Kidney (tissue), 13 donors: ENCODE measurements at regions not wholly inside any gene's neighbourhood (a gene's known extent, or its start where the extent isn't known, plus 50 kb on each side); places are given as distances from the start of the nearest gene placed in this dataset.

Experiments
- DNase-seq, 5 donors: peaks; one replicate each; pipeline ENCODE4 v3.0.0-alpha.2; 2013 to 2020
- FAIRE-seq: peaks from 2 replicates; lab custom pipeline; 2012; peaks lifted over from hg19 to GRCh38; lab: Jason Lieb, UNC
- H3K27ac ChIP-seq, 2 donors: one replicate each; pipeline ENCODE4 v1.7.0; 2013; ENCODE audit warnings: low read depth in 2 of 2, low read length in 2 of 2, inconsistent platforms in 1 of 2
- H3K27me3 ChIP-seq: one replicate; pipeline ENCODE4 v1.7.1; 2013; ENCODE audit warnings: low read length, inconsistent platforms; ENCODE audit not compliant: control insufficient read depth, insufficient read depth
- H3K36me3 ChIP-seq, 3 donors: one replicate each; pipeline versions ENCODE4 v1.7.0 to v1.7.1; 2013; ENCODE audit warnings: low read length in 3 of 3, control low read depth in 1 of 3, inconsistent platforms in 1 of 3; ENCODE audit not compliant: insufficient read depth in 3 of 3, control insufficient read depth in 2 of 3
- H3K4me1 ChIP-seq, 3 donors: one replicate each; pipeline versions ENCODE4 v1.7.0 to v1.7.1; 2013; ENCODE audit warnings: low read length in 3 of 3, inconsistent platforms in 1 of 3, low read depth in 1 of 3; ENCODE audit not compliant: control insufficient read depth in 2 of 3, insufficient read depth in 2 of 3
- H3K4me3 ChIP-seq, 3 donors: one replicate each; pipeline versions ENCODE4 v1.7.0 to v1.8.1; 2013; ENCODE audit warnings: low read length in 3 of 3, control low read depth in 1 of 3, inconsistent platforms in 1 of 3
- H3K9ac ChIP-seq, 3 donors: one replicate each; pipeline versions ENCODE4 v1.7.0 to v1.7.1; 2013; ENCODE audit warnings: low read length in 3 of 3, control low read depth in 1 of 3, inconsistent platforms in 1 of 3
- H3K9me3 ChIP-seq, 3 donors: one replicate each; pipeline versions ENCODE4 v1.7.0 to v1.7.1; 2013; ENCODE audit warnings: low read length in 3 of 3, control low read depth in 1 of 3, inconsistent platforms in 1 of 3; ENCODE audit not compliant: control insufficient read depth in 2 of 3, insufficient read depth in 1 of 3
- intact Hi-C: fragments of 100-400 bp; cut with DNase I; formaldehyde crosslinking; loops from one replicate; pipeline ENCODE4 v1.11.1; 2022
- TF ChIP-seq, protein P1 (sequence below): IDR thresholded peaks from 3 replicates; pipeline ENCODE4 v1.5.1; 2012; ENCODE audit warnings: mild to moderate bottlenecking, moderate library complexity, borderline replicate concordance; ENCODE audit not compliant: insufficient read depth; ENCODE audit errors: extremely low read depth
- donor health status: control.
- donor health status: control.
- donor health status: control.
- donor health status: control.
- donor health status: control.
- donor health status: DM: yes; HTN: yes; CAD: no.
- donor health status: Normal renal cell carcinoma (clear cell type).

DNA sequence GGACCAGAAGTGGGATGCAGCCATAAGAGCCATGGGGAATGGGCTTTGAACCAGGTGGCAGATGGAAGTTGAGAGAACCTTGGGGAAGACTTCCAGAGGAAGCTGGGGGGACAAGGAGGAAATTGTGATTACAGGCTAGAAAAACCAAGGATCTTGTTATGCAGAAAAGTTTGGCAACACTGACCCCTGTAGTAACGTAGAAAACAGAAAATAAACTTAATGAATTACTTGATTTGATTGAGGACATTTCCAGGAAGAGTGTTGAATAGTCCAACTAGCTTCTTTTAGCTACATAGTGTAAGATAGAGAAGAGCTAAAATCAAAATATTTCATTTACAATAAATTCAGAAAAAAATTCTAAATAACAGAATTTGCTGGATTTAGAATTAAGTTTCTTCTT is 91.9 kb upstream of the GPC1 start:
- no peak overlapping the region for H3K27ac ChIP-seq
- FAIRE-seq: no peak
- intact Hi-C loops: no loop called here
- H3K27me3 ChIP-seq: no peaks in the 10 kb centered on the region
- no peaks in the 10 kb centered on the region for H3K36me3 ChIP-seq
- no peak for DNase-seq
- H3K4me1 ChIP-seq: no peaks in the 10 kb centered on the region
- TF ChIP-seq, protein P1, sequence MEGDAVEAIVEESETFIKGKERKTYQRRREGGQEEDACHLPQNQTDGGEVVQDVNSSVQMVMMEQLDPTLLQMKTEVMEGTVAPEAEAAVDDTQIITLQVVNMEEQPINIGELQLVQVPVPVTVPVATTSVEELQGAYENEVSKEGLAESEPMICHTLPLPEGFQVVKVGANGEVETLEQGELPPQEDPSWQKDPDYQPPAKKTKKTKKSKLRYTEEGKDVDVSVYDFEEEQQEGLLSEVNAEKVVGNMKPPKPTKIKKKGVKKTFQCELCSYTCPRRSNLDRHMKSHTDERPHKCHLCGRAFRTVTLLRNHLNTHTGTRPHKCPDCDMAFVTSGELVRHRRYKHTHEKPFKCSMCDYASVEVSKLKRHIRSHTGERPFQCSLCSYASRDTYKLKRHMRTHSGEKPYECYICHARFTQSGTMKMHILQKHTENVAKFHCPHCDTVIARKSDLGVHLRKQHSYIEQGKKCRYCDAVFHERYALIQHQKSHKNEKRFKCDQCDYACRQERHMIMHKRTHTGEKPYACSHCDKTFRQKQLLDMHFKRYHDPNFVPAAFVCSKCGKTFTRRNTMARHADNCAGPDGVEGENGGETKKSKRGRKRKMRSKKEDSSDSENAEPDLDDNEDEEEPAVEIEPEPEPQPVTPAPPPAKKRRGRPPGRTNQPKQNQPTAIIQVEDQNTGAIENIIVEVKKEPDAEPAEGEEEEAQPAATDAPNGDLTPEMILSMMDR: no peak
- no peak overlapping the region for H3K9ac ChIP-seq
- peaks cover 0 to 15% (median 3%) of the 10 kb centered on the region in 3 donors for H3K9me3 ChIP-seq
- H3K4me3 ChIP-seq: no peak overlapping the region

DNA sequence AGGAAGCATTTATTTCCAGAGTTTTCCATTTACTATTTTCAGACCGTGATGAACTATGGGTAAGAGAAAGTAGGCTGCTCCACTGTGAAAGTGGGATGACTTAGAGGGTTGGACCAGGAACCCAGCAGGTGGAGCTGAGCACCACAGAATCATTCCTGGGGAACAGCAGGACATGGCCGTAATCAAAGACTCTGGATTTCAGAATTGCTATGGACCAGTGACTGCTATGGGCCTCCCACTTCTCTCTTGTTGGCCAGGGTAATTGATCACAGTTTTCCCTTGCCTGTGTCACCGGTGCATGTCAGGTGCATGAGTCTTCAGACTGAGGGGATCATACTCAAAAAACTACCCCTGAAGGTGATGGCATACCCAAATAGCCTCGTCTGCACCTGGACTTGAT is 90.6 kb upstream of the GPC1 start:
- H3K36me3 ChIP-seq: no peaks in the 10 kb centered on the region
- no peaks in the 10 kb centered on the region for H3K27me3 ChIP-seq
- FAIRE-seq: no peak
- intact Hi-C loops: no loop called here
- TF ChIP-seq, protein P1: no peak
- no peak overlapping the region for H3K9ac ChIP-seq
- no peak for DNase-seq
- H3K27ac ChIP-seq: no peak overlapping the region
- H3K9me3 ChIP-seq: peaks cover 0 to 15% (median 3%) of the 10 kb centered on the region in 3 donors
- H3K4me1 ChIP-seq: no peaks in the 10 kb centered on the region
- H3K4me3 ChIP-seq: peak overlapping the region in 1 of 3 donors; percentile 1

DNA sequence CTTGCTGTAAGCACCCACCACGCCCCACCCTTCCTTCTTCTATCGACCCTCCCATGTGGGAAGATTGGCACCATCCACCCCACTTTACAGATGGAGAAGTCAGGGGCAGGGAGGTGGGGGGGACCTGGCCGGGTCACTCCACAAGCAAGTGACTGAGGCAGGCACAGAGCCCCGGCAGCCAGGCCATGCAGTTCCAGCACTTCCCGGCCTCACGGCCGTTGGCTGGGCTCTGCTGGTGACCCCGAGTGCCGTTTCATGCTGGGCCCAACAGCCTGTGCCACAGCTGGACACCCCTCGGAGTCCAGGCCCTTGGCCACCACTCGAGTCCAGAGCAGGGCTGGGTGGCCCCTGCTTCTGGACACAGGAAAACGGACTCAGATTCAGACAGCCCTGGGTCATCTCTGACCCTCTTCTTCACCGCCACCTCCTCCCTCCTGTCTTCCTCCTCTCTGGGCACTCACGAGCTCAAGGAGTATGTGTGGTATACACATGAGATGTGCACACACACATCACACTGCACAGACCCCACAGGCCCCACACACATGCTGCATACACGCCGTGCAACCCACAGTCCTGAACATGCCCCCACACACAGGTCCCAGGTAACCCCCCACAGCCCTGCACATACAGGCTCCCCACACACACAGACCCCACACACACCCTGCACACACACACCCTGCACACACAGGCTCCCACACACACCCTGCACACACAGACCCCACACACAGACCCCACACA is 89.3 kb upstream of the GPC1 start:
- no peaks in the 10 kb centered on the region for H3K27me3 ChIP-seq
- no peaks in the 10 kb centered on the region for H3K36me3 ChIP-seq
- DNase-seq: peak in 1 of 5 donors; percentile 72
- peaks cover 0 to 15% (median 3%) of the 10 kb centered on the region in 3 donors for H3K9me3 ChIP-seq
- no peak overlapping the region for H3K27ac ChIP-seq
- H3K4me3 ChIP-seq: no peak overlapping the region
- TF ChIP-seq, protein P1: no peak
- no peak for FAIRE-seq
- no peaks in the 10 kb centered on the region for H3K4me1 ChIP-seq
- intact Hi-C loops: no loop called here
- H3K9ac ChIP-seq: no peak overlapping the region
